Fibroblast of skin of left biceps (primary cell): ENCODE measurements at regions not wholly inside any gene's neighbourhood (a gene's known extent, or its start where the extent isn't known, plus 50 kb on each side); places are given as distances from the start of the nearest gene placed in this dataset.

Experiments used
- DNase-seq, 2 experiments: peaks; one replicate each; pipeline ENCODE4 v3.0.0-alpha.2; 2013; ENCODE audit warnings: low read depth in 2 of 2

DNA sequence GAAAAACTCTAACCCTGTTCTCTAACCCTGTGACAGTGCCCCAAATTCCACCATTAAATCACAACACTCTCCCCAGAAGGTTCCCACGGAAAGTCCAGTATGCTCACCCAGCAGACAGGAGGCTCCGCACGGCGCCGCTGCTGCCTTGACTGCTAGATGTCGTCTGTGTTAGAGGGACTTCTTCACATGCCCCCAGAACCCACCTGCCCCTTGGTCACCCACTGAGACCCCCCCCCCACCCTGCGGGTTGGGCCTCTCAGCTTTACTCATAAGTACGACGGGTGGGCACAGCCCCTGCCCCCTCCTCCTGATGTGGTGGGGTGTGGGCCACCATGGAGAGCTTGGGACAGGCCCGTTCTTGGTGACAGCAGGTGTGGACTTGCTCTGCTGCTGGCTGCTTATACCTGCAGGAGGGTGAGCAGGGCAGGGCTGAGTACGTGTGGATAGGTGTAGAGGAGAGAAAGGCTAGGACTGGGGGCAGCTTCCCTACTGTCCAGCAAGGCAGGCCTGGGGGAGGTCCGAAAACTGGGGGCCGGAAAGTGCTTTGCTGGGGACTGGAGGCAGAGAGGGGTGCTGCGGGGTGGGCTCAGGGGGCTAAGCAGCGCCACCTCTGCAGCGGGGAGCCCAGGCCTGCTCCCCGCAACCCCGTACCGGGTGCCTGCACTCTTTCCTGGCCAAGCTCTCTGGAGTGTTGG, 57.5 kb upstream of the OLFM1 start:
- DNase-seq = no peak

DNA sequence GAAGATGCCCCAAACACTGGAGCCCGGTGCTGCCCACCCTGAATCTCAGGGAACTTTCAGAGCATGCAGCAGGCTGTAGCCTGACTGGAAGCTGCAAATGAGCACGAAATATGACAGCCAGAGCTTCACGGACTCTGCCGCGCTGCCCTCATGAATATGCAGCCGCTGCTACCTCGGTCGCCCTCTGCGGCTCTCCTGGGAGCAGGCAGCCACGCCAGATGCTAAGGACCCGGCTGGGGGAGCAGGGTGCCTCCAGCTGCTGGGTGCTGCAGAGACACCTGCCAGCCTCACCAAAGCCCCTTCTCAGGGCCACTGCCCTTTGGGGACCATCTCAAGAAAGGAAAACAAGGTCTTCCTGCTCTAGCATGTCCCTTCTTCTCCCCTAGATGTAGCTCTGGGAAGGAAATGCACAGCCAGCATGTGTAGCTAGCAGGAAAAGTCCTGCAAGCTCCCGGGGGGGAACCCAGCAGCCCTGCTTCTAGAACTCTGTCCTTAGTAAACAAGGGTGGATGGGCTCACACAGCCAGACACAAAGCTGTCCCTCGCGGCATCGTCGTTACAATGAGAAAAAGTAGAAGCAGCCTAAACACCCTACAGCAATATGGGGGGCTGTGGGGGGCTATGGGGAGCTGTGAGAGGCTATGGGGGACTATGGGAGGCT, 56.8 kb upstream of the OLFM1 start:
- no peak for DNase-seq

DNA sequence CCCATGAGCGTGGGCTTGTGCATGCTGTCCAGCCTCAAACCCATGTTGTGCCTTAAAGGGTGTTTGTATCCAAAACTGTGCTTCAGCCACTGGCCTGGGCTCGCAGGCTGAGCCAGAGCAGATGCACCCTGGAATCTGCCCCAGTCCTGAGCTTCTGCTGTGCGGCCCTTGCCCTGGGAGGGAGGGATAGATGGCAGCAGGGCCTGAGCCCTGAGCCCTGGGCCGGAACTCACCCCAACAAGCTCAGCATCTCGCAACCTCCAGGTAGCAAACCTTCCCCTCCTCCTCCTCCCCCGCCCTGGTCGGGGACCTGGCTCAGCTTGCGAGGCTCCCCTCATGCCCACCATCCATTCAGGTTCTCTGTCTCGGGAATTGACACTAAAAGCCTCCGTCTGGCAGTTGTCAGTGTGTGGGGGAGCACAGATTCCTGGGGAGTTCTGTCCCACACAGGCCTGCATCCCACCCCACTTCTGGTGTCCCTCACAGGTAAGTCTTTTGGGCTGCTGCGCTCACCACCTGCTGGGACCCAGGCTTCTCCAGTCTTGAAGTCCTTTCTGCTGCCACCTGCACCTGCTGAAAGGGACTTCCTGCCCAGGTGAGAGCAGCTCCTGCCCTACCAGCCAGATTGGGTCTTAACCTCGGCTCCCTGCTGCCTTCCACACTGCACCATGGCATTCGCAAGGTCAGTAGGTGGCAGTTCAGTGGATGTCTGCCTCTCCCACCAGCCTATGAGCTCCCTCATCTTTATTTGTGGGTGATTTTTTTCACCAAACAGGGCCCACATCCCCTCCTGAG, 55.2 kb upstream of the OLFM1 start:
- DNase-seq = no peak

DNA sequence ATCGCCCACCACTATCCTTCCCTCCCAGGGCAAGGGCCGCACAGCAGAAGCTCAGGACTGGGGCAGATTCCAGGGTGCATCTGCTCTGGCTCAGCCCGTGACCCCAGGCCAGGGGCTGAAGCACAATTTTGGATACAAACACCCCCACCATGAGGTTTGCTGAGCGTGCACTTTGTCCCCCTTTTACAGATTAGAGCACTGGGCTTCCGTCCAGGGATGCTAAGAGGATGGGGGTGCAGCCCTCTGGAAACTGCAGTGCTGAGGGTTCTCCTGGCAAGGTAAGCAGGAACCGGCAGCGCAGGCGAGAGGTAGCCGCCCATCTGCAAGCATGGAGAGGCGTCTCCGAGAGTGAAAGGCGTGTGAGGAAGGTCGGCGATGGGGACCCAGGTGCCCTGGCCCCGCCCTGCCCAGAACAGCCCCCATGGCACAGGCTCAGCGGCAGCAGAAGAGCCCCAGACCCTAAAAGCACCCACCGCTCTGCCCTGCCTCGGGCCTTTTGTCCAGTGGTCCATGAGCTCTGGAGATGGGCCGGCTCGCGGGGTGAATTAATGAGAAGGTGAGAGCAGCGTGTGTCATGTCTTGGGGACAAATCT, 54.5 kb upstream of the OLFM1 start:
- no peak for DNase-seq

DNA sequence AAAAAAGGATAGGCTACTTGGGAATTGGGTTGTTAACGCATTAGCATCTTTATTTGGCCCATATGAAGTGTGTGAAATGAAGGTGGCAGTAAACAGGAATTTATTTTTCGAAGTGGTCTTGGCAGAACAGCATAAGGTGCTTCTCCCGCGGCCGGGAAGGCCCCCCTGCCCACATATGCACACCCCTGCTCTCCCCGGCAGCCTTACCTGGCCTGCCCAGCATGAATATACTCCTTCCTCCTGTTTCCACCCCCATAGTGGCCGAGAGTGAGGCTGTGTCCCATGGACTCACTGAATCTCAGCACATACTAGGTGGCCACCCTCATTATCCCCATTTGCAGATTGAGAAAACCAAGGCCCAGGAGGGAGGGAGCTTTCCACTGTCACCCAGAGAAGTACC, 54.0 kb upstream of the OLFM1 start:
- DNase-seq = no peak

DNA sequence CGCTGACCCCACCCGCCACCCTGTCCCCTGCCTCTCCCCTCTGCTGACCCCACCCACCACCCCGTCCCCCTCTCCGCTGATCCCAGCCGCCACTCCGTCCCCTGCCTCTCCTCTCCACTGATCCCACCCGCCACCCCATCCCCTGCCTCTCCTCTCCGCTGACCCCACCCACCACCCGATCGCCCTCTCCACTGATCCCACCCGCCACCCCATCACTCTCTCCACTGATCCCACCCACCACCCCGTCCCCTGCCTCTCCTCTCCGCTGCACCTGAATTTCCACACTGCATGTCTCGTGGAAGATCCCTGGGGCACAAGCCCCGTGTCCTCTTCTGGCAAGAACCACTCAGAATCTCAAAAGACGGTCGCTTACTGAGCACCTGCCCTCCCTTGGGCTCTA, 53.4 kb upstream of the OLFM1 start:
- DNase-seq = no peak

DNA sequence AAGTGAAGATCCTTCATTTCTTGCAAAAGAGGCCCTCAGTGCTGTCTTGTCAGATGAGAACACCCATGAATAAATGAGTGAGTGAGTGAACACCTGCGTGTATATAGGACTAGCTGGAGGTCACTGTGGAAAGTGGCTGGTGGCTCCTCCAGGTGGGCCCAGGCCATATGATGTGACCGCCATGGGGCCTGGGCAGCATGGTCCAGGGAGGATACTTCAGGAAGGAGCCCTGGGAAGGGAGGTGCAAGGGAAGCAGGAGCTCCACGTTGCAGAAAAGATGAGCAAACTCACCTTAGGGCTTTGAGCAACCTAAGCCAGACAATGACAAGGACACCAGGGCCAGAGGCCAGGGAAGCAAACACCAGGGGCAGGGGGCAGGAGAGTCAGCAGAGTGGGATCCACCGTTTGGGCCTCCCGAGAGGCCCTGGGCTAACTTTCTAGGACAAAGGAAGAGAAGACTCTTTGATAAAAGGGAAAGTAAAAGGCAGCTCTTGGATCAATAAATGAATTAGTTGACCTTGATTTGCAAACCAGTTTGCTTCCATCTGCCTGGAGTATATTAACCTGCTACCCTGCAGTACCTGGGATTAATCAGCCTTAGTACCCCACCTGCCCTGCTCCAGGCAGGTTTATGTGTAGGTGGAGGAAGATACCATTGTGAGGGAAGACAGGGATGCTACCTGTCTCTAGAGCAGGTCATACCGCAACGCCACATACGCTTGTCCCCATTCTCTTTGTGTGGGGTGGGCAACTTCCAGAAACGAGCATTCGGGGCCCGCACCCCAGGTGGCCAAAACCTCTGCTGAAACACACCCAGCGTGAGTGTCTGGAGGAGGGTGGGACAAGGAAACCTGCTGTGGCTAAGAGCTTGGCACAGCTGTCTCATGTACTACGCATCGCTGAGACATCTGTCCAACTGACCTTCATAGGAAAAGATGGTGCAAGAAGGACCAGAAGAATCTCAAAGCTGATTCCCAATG, 51.4 kb upstream of the OLFM1 start:
- no peak for DNase-seq

DNA sequence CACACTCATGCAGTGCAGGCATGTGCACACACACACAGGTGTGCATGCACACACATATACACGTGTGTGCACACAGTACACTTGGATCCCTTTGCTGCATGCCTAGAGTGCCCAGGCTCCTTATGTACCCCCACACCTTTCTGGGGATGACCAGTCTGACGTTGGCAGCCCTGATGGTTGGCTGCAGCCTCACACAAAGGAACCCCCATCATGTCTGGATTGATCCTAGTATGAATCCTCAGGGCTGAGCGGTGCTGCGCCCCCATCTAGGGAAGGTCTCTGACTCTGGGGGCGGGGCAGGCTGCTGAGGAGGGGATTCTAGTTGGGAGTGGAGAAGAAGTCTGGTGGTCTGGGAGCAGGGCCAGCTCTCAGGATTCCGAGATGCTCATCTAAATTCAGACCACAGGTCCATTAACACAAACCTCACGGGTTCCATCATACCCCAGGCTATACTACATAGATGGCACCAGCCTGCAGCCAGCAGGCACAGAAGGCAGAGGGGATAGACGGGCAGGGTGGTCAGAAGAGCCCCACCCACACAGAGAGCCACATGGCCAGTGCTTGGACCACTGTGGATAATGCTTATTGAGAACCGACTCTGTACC, 50.5 kb upstream of the OLFM1 start:
- DNase-seq = no peak

DNA sequence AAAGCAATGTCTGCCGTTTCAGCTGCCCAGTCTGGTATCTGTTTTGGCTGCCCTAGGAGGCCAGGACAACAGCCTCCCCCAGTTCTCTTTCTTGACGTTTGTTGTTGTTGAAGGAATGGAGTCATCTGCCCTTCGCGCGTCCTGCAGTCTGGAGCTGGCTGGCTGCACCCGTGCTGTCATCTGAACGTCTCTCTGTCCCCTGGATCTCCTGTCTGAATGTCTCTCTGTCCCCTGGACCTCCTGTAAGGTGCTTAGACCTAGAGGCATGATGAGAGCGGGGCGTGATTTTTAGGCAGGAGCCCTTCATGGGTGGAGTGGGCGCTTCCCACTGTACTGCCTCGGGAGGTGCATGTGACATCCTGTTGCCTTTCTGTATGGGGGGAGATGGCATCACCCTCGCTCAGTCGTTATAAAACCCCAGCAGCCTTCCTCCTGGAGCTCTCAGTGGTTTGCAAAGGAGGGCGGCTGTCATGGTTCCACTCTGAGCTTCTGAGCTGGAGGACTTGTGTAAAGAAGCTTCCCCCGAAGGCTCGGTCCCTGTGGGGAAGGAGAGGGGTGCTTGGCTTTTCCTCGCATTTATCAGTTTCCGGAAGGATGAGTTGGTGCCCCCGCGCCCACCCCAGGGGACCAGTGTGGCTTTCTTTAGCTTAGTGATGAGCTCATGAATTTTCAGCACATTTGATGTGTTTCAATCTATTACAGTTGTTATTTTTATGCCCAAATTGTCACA, 49.8 kb upstream of the OLFM1 start:
- DNase-seq = no peak
